Caco-2 (cell line): ENCODE measurements at regions not wholly inside any gene's neighbourhood (a gene's known extent, or its start where the extent isn't known, plus 50 kb on each side); places are given as distances from the start of the nearest gene placed in this dataset.

ENCODE experiments used
- BruUV-seq: library from RNA; stranded (reverse); fragments of 400-500 nt; replicated peaks from 2 replicates; lab custom pipeline; 2021; lab: Mats Ljungman, UMichigan
- CTCF ChIA-PET: fragments of 300-600 bp; sonication (Branson Sonifier 250); formaldehyde crosslinking; loops from one replicate; lab custom pipeline; 2022; ENCODE audit warnings: antibody characterized with exemption; lab: Charles Lee
- POLR2A ChIA-PET: fragments of 300-600 bp; sonication (Branson Sonifier 250); formaldehyde crosslinking; loops from one replicate; lab custom pipeline; 2022; ENCODE audit warnings: antibody characterized with exemption; lab: Charles Lee
- DNase-seq, 2 experiments: peaks; one replicate each; pipeline versions ENCODE4 v3.0.0 to v3.0.0-alpha.2; 2020 to 2022
- H3K27me3 ChIP-seq: replicated peaks from 2 replicates; pipeline ENCODE4 v1.6.0; 2011; ENCODE audit warnings: low read length; ENCODE audit not compliant: control insufficient read depth, insufficient read depth
- H3K36me3 ChIP-seq: 2 replicates; pipeline ENCODE4 v1.5.1; 2011; ENCODE audit warnings: low read length; ENCODE audit not compliant: control insufficient read depth, insufficient read depth
- H3K4me1 ChIP-seq: fragments of 250-450 bp; sonication (Bioruptor Pico); 2 replicates; pipeline ENCODE4 v1.5.1; 2020; ENCODE audit warnings: mild to moderate bottlenecking
- H3K4me3 ChIP-seq: 2 replicates; pipeline ENCODE4 v1.5.1; 2011; ENCODE audit warnings: low read depth, mild to moderate bottlenecking, control low read depth, low read length
- H3K9me3 ChIP-seq: fragments of 250-450 bp; sonication (Bioruptor Pico); 2 replicates; pipeline ENCODE4 v1.5.1; 2020; ENCODE audit warnings: mild to moderate bottlenecking, moderate library complexity
- H3K27ac Mint-ChIP-seq: one replicate; pipeline ENCODE4 v1.8.0; 2022; ENCODE audit warnings: mixed read lengths; ENCODE audit not compliant: unreplicated experiment
- H3K27me3 Mint-ChIP-seq: one replicate; pipeline ENCODE4 v1.8.0; 2022; ENCODE audit warnings: mixed read lengths; ENCODE audit not compliant: insufficient read depth, unreplicated experiment
- H3K36me3 Mint-ChIP-seq: one replicate; pipeline ENCODE4 v1.8.0; 2022; ENCODE audit warnings: mild to moderate bottlenecking, mixed read lengths; ENCODE audit not compliant: insufficient read depth, unreplicated experiment
- H3K4me1 Mint-ChIP-seq: one replicate; pipeline ENCODE4 v1.8.0; 2022; ENCODE audit warnings: low read depth, mixed read lengths; ENCODE audit not compliant: unreplicated experiment
- H3K4me3 Mint-ChIP-seq: one replicate; pipeline ENCODE4 v1.8.0; 2022; ENCODE audit warnings: mild to moderate bottlenecking, moderate library complexity, mixed read lengths; ENCODE audit not compliant: unreplicated experiment
- H3K9me3 Mint-ChIP-seq: one replicate; pipeline ENCODE4 v1.8.0; 2022; ENCODE audit warnings: mixed read lengths; ENCODE audit not compliant: unreplicated experiment
- CTCF ChIP-seq, 2 experiments: fragments of 200-600 bp in 1 of 2; IDR thresholded peaks; 1 replicate in 1 of 2; 2 replicates in 1 of 2; pipeline versions ENCODE4 v1.5.1 to v1.8.0; 2011 to 2022; ENCODE audit warnings: antibody characterized with exemption in 1 of 2, control low read depth in 1 of 2, inconsistent platforms in 1 of 2, low read depth in 1 of 2, low read length in 1 of 2, mild to moderate bottlenecking in 1 of 2, moderate library complexity in 1 of 2; ENCODE audit not compliant: insufficient read depth in 1 of 2, severe bottlenecking in 1 of 2, unreplicated experiment in 1 of 2
- intact Hi-C: fragments of 100-400 bp; cut with micrococcal nuclease; formaldehyde crosslinking; loops from one replicate; pipeline ENCODE4 v1.10.0; 2022; ENCODE audit not compliant: unreplicated experiment

- POLR2A ChIA-PET = no interaction called here
- Histone ChIP-seq H3K4me1 (no peaks in the 10 kb centered on the region; the same call in 1 of the 2 replicates), H3K4me3 (no peak overlapping the region), H3K27me3 (no peaks in the 10 kb centered on the region), H3K9me3 (no peaks in the 10 kb centered on the region), H3K36me3 (no peaks in the 10 kb centered on the region)
- H3K4me3 Mint-ChIP-seq = no peak overlapping the region
- TF ChIP-seq CTCF (IDR thresholded peaks at IDR 0.05; ENCODE audit: insufficient read depth in 1 of 2, low read depth in 1 of 2, low read length in 1 of 2, severe bottlenecking in 1 of 2, unreplicated experiment in 1 of 2) = no peak
- H3K9me3 Mint-ChIP-seq = no peaks in the 10 kb centered on the region
- no peak overlapping the region for H3K27ac Mint-ChIP-seq
- no peaks in the 10 kb centered on the region for H3K27me3 Mint-ChIP-seq
- BruUV-seq = no TSS peak
- peaks cover 6% of the 10 kb centered on the region for H3K4me1 Mint-ChIP-seq
- CTCF ChIA-PET = no interaction called here
- no peaks in the 10 kb centered on the region for H3K36me3 Mint-ChIP-seq
- DNase-seq = no peak
- intact Hi-C loops = no loop called here
Measured at GRCh38 chr4:37757761-37758160, 68.7 kb upstream of the PGM2 start.

- H3K27ac Mint-ChIP-seq = no peak overlapping the region
Measured at GRCh38 chr4:37757121-37757520, 69.4 kb upstream of the PGM2 start.

GRCh38 chr4:37754410-37755185 is 68.4 kb upstream of the RELL1 start:
- Mint-ChIP-seq H3K4me3 (no peak overlapping the region), H3K27me3 (no peaks in the 10 kb centered on the region), H3K27ac (no peak overlapping the region), H3K36me3 (no peaks in the 10 kb centered on the region), H3K9me3 (no peaks in the 10 kb centered on the region), H3K4me1 (peaks cover 6% of the 10 kb centered on the region)
- no peak for DNase-seq
- BruUV-seq = no TSS peak
- Histone ChIP-seq H3K4me1 (no peaks in the 10 kb centered on the region; the same call in 1 of the 2 replicates), H3K9me3 (no peaks in the 10 kb centered on the region), H3K27me3 (no peaks in the 10 kb centered on the region), H3K4me3 (no peak overlapping the region), H3K36me3 (no peaks in the 10 kb centered on the region)
- ChIA-PET CTCF (no interaction called here), POLR2A (no interaction called here)
- no peak for TF ChIP-seq CTCF (IDR thresholded peaks at IDR 0.05; ENCODE audit: insufficient read depth in 1 of 2, low read depth in 1 of 2, low read length in 1 of 2, severe bottlenecking in 1 of 2, unreplicated experiment in 1 of 2)
- intact Hi-C loops = no loop called here

More at GRCh38 chr4:37757121-37757520, 69.4 kb upstream of the PGM2 start:
- ChIA-PET POLR2A (no interaction called here), CTCF (no interaction called here)
- H3K4me3 Mint-ChIP-seq = no peak overlapping the region
- Histone ChIP-seq H3K27me3 (no peaks in the 10 kb centered on the region), H3K36me3 (no peaks in the 10 kb centered on the region), H3K4me3 (no peak overlapping the region), H3K4me1 (no peaks in the 10 kb centered on the region; the same call in 1 of the 2 replicates), H3K9me3 (no peaks in the 10 kb centered on the region)
- H3K36me3 Mint-ChIP-seq = no peaks in the 10 kb centered on the region
- DNase-seq = no peak
- peaks cover 6% of the 10 kb centered on the region for H3K4me1 Mint-ChIP-seq
- no peak for TF ChIP-seq CTCF (IDR thresholded peaks at IDR 0.05; ENCODE audit: insufficient read depth in 1 of 2, low read depth in 1 of 2, low read length in 1 of 2, severe bottlenecking in 1 of 2, unreplicated experiment in 1 of 2)
- no peaks in the 10 kb centered on the region for H3K27me3 Mint-ChIP-seq
- intact Hi-C loops = no loop called here
- BruUV-seq = no TSS peak
- H3K9me3 Mint-ChIP-seq = no peaks in the 10 kb centered on the region
